ENCODE measurements at regions not wholly inside any gene's neighbourhood (a gene's known extent, or its start where the extent isn't known, plus 50 kb on each side); places are given as distances from the start of the nearest gene placed in this dataset.
"Not testable (repeated sequence)": the region's sequence is repeated elsewhere in the genome, so short reads cannot be mapped to it uniquely, and the experiment has no call there.

DNA sequence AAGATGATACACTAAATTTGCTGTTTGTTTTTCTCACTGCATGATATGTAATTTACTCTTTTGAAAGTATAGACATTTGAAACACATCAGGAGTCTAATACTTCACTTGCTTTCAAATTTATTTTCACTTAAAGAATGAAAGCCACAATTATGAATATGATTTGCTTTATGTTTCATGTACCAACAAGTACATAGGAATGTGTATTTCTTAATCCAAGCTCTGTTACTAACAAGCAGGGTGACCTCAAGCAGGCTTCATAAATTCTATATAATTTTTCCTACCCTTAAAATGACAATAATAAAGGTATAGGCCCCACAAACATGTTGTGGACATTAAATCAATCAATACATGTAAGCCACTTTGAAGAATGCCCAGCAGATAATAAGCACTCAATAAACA is 170.2 kb upstream of the P2RY1 start:
- Mint-ChIP-seq H3K36me3 (peaks cover 0 to 4% of the 10 kb centered on the region in 2 donors), H3K4me1 (no peaks in the 10 kb centered on the region), H3K27me3 (peaks cover 0 to 8% (median 0%) of the 10 kb centered on the region in 3 donors), H3K4me3 (no peak overlapping the region), H3K27ac (no peak overlapping the region), H3K9me3 (peaks cover 0 to 33% (median 15%) of the 10 kb centered on the region in 7 donors)
- DNase-seq (no peak), ATAC-seq (ENCODE audit: low read depth in 2 of 2) (no peak)

- Mint-ChIP-seq H3K4me3 (no peak overlapping the region), H3K4me1 (peaks cover 4 to 13% (median 4%) of the 10 kb centered on the region in 3 donors), H3K27me3 (peaks cover 4 to 14% (median 11%) of the 10 kb centered on the region in 3 donors), H3K36me3 (no peaks in the 10 kb centered on the region), H3K9me3 (peaks cover 0 to 17% (median 6%) of the 10 kb centered on the region in 7 donors), H3K27ac (peak overlapping the region in 1 of 6 donors; percentile 53)
- ATAC-seq (ENCODE audit: low read depth in 2 of 2) (no peak), DNase-seq (no peak)
Measured at GRCh38 chr3:152667267-152667666, 167.7 kb upstream of the P2RY1 start.

GRCh38 chr3:152669560-152669959 is 165.4 kb upstream of the P2RY1 start:
- Mint-ChIP-seq H3K27ac (no peak overlapping the region), H3K36me3 (no peaks in the 10 kb centered on the region), H3K27me3 (peaks cover 8 to 34% (median 17%) of the 10 kb centered on the region in 3 donors), H3K9me3 (peaks cover 0 to 2% (median 0%) of the 10 kb centered on the region in 7 donors), H3K4me3 (no peak overlapping the region), H3K4me1 (peaks cover 4 to 14% (median 4%) of the 10 kb centered on the region in 3 donors)
- no peak for ATAC-seq (ENCODE audit: low read depth in 2 of 2)
- no peak for DNase-seq

- H3K27ac Mint-ChIP-seq, result peak overlapping the region in 1 of 6 donors; percentile 15
- DNase-seq (no peak), ATAC-seq (ENCODE audit: low read depth in 2 of 2) (no peak)
- no peaks in the 10 kb centered on the region for H3K9me3 Mint-ChIP-seq
- no peaks in the 10 kb centered on the region for H3K36me3 Mint-ChIP-seq
- peak overlapping the region in 4 of 8 donors; percentile 11 to 73 (median 20) for H3K4me3 Mint-ChIP-seq
- H3K27me3 Mint-ChIP-seq, result peaks cover 8 to 34% (median 17%) of the 10 kb centered on the region in 3 donors
- H3K4me1 Mint-ChIP-seq, result peaks cover 4 to 14% (median 4%) of the 10 kb centered on the region in 3 donors
Measured at GRCh38 chr3:152671446-152672319, 163.2 kb upstream of the P2RY1 start.

DNA sequence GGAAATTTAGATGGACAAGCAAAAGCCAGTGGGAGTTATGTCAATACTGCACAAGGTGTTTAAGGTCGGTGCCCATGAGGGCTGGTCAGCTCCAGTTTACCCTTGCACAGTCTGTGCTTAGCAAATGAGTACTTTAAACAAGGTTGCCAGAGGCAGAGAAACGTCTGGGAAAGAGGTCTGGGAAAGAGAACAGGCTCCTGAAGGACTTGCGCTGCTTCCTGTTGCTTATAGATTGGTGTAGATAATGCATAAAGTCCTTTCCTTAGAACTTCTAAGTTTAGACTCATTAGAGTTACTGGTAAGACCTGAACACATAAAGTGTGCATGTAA is 162.6 kb upstream of the P2RY1 start:
- no peak overlapping the region for H3K4me3 Mint-ChIP-seq
- H3K4me1 Mint-ChIP-seq, result peaks cover 4 to 14% (median 4%) of the 10 kb centered on the region in 3 donors
- no peak overlapping the region for H3K27ac Mint-ChIP-seq
- H3K36me3 Mint-ChIP-seq, result no peaks in the 10 kb centered on the region
- ATAC-seq (ENCODE audit: low read depth in 2 of 2) (no peak), DNase-seq (no peak)
- peaks cover 8 to 34% (median 17%) of the 10 kb centered on the region in 3 donors for H3K27me3 Mint-ChIP-seq
- no peaks in the 10 kb centered on the region for H3K9me3 Mint-ChIP-seq

- H3K36me3 Mint-ChIP-seq, result no peaks in the 10 kb centered on the region
- peaks cover 0 to 4% (median 0%) of the 10 kb centered on the region in 3 donors for H3K4me1 Mint-ChIP-seq
- H3K9me3 Mint-ChIP-seq, result no peaks in the 10 kb centered on the region
- ATAC-seq (ENCODE audit: low read depth in 2 of 2) (no peak), DNase-seq (no peak)
- no peak overlapping the region for H3K27ac Mint-ChIP-seq
- no peak overlapping the region for H3K4me3 Mint-ChIP-seq
- H3K27me3 Mint-ChIP-seq, result peaks cover 11 to 24% (median 13%) of the 10 kb centered on the region in 3 donors
Measured at GRCh38 chr3:152676810-152677379, 158.0 kb upstream of the P2RY1 start.

DNA sequence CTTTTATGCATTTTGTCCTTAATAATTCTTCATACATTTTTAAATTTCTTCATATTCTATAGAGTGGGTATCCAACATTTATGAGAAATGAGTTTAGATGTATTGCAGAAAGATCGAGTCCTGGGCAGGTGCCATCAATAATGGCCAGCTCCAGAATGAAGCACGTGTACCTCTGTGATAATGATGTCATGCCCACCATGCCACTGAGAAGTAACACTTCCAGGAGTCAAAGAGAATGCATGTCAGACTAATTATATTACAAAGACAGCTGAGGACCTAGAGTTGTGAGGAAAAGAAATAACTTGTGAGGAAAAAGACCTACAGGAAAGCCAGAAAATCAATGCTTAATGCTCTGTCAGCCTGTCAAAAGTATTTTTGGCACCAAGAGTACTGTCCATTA is 157.4 kb upstream of the P2RY1 start:
- DNase-seq, result no peak
- Mint-ChIP-seq H3K27ac (no peak overlapping the region), H3K4me3 (no peak overlapping the region), H3K9me3 (no peaks in the 10 kb centered on the region), H3K4me1 (no peaks in the 10 kb centered on the region), H3K27me3 (peaks cover 6 to 23% (median 9%) of the 10 kb centered on the region in 3 donors), H3K36me3 (no peaks in the 10 kb centered on the region)
- ATAC-seq (ENCODE audit: low read depth in 2 of 2), result no peak

DNA sequence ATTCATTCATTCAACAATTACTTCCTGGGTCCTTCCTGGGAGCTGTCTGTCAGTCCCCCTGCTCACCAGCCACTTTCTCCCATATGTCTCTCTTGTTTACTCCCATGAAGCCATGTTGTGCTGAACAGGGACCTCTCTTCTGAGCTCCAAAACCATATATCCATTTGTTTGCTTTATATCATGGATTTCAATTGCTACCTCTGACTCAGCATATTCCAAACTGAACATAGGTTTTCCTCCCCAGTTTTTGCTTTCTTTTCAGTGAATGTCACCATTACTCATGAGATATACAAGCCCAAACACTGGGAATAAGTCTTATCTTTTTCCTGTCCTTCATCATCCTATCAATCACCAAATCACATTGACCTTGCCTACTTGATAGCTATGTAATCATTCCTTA is 152.5 kb upstream of the P2RY1 start:
- Mint-ChIP-seq H3K4me1 (no peaks in the 10 kb centered on the region), H3K9me3 (peaks cover 0 to 2% (median 0%) of the 10 kb centered on the region in 7 donors), H3K27me3 (peaks cover 0 to 18% (median 14%) of the 10 kb centered on the region in 3 donors), H3K27ac (no peak overlapping the region), H3K4me3 (no peak overlapping the region), H3K36me3 (no peaks in the 10 kb centered on the region)
- no peak for ATAC-seq (ENCODE audit: low read depth in 2 of 2)
- DNase-seq, result no peak

DNA sequence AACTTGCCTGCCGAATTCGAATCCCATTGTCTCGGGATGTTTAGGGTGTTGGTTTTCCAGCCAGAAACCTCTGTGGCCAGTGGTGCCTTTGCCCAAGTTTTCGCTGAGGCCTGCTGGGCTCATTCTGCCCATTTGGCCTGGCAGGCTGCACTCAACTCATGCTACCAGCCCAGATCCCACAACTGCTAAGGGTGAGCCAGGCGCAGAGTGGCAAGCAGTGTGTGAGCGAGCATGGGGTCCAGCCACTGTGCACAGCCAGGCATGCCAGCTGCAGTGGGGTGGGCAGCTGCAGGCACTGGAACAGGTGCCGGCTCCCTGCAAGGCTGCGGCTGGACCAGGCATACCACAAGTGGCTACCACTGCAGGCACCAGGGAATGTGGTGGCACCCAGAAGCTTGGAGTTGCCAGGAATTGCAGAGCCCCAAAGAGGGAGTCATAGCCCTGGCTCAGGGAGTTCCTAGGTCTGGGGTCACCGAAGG is 151.4 kb upstream of the P2RY1 start:
- Mint-ChIP-seq H3K27ac (no peak overlapping the region), H3K4me1 (no peaks in the 10 kb centered on the region), H3K36me3 (no peaks in the 10 kb centered on the region), H3K27me3 (peaks cover 0 to 18% (median 10%) of the 10 kb centered on the region in 3 donors), H3K9me3 (peaks cover 0 to 2% (median 0%) of the 10 kb centered on the region in 7 donors), H3K4me3 (no peak overlapping the region)
- DNase-seq (no peak), ATAC-seq (ENCODE audit: low read depth in 2 of 2) (no peak)

DNA sequence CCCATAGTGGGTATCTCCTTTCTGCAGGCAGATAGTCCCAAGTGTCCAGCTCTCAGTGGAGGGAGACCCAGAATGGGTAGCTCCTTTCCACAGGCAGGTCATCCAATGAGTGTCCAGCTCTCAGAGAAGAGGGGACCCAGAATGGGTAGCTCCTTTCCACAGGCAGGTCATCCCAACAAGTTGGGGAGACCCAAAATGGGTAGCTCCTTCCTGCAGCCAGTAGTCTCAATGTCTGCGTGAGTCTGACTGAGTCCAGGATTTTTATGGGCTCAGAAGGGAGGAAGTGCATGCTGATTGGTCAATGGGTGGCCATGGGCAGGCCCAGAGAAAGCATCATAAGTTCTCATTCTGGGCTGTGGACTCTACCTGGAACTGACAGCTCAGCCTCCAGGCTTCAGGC is 150.7 kb upstream of the P2RY1 start:
- Mint-ChIP-seq H3K4me3 (no peak overlapping the region), H3K4me1 (no peaks in the 10 kb centered on the region), H3K27me3 (peaks cover 5 to 18% (median 10%) of the 10 kb centered on the region in 3 donors), H3K27ac (no peak overlapping the region), H3K9me3 (peaks cover 0 to 2% (median 0%) of the 10 kb centered on the region in 7 donors), H3K36me3 (no peaks in the 10 kb centered on the region)
- no peak for ATAC-seq (ENCODE audit: low read depth in 2 of 2)
- no peak for DNase-seq

- H3K9me3 Mint-ChIP-seq, result peaks cover 2 to 12% (median 8%) of the 10 kb centered on the region in 7 donors
- H3K27ac Mint-ChIP-seq, result no peak overlapping the region
- H3K4me3 Mint-ChIP-seq, result no peak overlapping the region
- peaks cover 5 to 9% of the 10 kb centered on the region in 2 donors for H3K36me3 Mint-ChIP-seq
- DNase-seq (no peak), ATAC-seq (ENCODE audit: low read depth in 2 of 2) (no peak)
- no peaks in the 10 kb centered on the region for H3K4me1 Mint-ChIP-seq
- peaks cover 6 to 8% (median 7%) of the 10 kb centered on the region in 3 donors for H3K27me3 Mint-ChIP-seq
Measured at GRCh38 chr3:152688313-152688712, 146.6 kb upstream of the P2RY1 start.

DNA sequence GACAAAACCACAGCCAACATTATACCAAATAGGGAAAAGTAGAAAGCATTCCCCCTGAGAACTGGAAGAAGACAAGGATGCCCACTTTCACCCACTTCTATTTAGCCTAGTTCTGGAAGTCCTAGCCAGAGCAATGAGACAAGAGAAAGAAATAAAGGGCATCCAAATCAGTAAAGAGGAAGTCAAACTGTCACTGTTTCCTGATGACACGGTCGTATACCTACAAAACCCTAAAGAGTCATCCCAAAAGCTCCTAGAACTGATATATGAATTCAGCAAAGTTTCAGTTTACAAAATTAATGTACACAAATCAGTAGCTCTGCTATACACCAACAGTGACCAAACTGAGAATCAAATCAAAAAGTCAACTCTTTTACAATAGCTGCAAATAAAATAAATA is 142.6 kb upstream of the P2RY1 start:
- DNase-seq, H3K36me3 Mint-ChIP-seq: not testable (repeated sequence)
- H3K9me3 Mint-ChIP-seq, result peaks cover 0 to 12% (median 8%) of the 10 kb centered on the region in 7 donors

GRCh38 chr3:152693521-152694250 is 141.2 kb upstream of the P2RY1 start:
- H3K36me3 Mint-ChIP-seq, result not testable (repeated sequence)

More for the DNA sequence above, 142.6 kb upstream of the P2RY1 start:
- peak in 1 of 2 donors; percentile 29 for ATAC-seq (ENCODE audit: low read depth in 2 of 2)
- H3K27ac Mint-ChIP-seq, H3K4me3 Mint-ChIP-seq, H3K4me1 Mint-ChIP-seq, H3K27me3 Mint-ChIP-seq: not testable (repeated sequence)

More at GRCh38 chr3:152693521-152694250, 141.2 kb upstream of the P2RY1 start:
- Mint-ChIP-seq H3K4me3 (peak overlapping the region in 1 of 8 donors; percentile 56), H3K27ac (peak overlapping the region in 1 of 6 donors; percentile 50), H3K9me3 (peaks cover 0 to 12% (median 8%) of the 10 kb centered on the region in 7 donors)
- not testable (repeated sequence) for DNase-seq, H3K27me3 Mint-ChIP-seq, H3K4me1 Mint-ChIP-seq
- ATAC-seq (ENCODE audit: low read depth in 2 of 2), result peak in 1 of 2 donors; percentile 22

Measured in naive B cell (primary cell).